ENCODE measurements at regions not wholly inside any gene's neighbourhood (a gene's known extent, or its start where the extent isn't known, plus 50 kb on each side); places are given as distances from the start of the nearest gene placed in this dataset.

DNA sequence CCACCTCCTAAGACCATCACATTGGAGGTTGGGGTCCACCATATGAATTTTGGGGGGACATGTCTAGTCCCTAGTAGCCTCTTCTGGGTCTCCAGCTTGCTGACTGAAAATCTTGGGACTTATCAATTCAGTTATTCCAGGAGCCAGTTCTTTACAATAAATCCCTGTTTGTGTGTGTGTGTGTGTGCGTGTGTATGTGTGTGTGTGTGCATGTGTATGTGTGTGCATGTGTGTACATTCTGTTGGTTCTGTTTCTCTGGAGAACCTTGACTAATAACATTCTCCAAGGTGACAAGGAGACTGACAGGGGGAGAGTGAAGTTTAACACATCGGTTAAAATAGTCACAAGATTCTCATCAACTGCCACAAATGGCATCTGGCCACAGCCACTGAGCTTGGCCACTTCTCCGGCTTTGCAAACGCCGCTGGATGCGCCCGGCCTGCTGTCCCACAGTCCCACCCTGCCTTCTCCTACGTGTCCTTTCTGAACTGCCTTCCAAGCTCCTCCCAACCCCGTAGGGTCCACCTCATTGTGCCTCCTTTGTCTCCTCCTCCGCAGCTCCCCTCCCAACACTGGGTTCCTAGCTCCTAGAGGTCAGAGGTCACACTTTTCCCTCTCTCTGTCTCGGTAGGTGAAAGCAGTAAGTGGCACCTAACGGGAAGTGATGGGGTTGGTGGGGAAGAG, 88.1 kb upstream of the DIO3 start:
- Histone ChIP-seq H3K9me2 (no peaks in the 10 kb centered on the region), H4K20me1 (ENCODE audit: insufficient read depth) (no peaks in the 10 kb centered on the region), H3K27ac (ENCODE audit: low read depth in 2 of 2, low read length in 1 of 2) (no peak overlapping the region), H3K27me3 (ENCODE audit: insufficient read depth) (no peaks in the 10 kb centered on the region), H3K4me1 (ENCODE audit: control insufficient read depth in 1 of 2, insufficient read depth in 2 of 2, low read depth in 1 of 2, low read length in 1 of 2) (peaks cover 0 to 19% of the 10 kb centered on the region in 2 experiments; a peak in 1 of 4 replicates), H3K9ac (no peak overlapping the region), H3F3A (replicated peaks; ENCODE audit: insufficient read depth) (no peaks in the 10 kb centered on the region), H3K4me2 (no peak overlapping the region), H3K36me3 (replicated peaks in 1 of 2; ENCODE audit: control insufficient read depth in 1 of 2, insufficient read depth in 2 of 2, low read length in 1 of 2) (no peaks in the 10 kb centered on the region), H3K79me2 (ENCODE audit: insufficient read depth) (no peaks in the 10 kb centered on the region), H3K9me3 (no peaks in the 10 kb centered on the region), H3K4me3 (ENCODE audit: low read depth in 2 of 2, low read length in 1 of 2) (no peak overlapping the region), H2AFZ (ENCODE audit: low read depth) (no peak overlapping the region)
- ChIA-PET POLR2A (no interaction called here), CTCF (interaction anchor here (0.6 kb wide), 1 partner anchor 1141 kb away, joined by 5 read pairs; no protein-coding TSS in a partner anchor)
- TF ChIP-seq FOXM1 (IDR thresholded peaks at IDR 0.05; ENCODE audit: low read depth) (no peak), RCOR1 (IDR thresholded peaks at IDR 0.05; ENCODE audit: low read length) (no peak), GATA2 (CRISPR knock-in tag; IDR thresholded peaks at IDR 0.05) (no peak), TEAD4 (IDR thresholded peaks at IDR 0.05; ENCODE audit: borderline replicate concordance, insufficient read depth) (no peak), NFIC (IDR thresholded peaks at IDR 0.05; ENCODE audit: borderline replicate concordance) (no peak), NRF1 (IDR thresholded peaks at IDR 0.05; ENCODE audit: low read depth, low read length) (no peak), TCF12 (IDR thresholded peaks at IDR 0.05) (no peak), SIN3A (IDR thresholded peaks at IDR 0.05; ENCODE audit: borderline replicate concordance, low read depth, low read length) (no peak), POLR2AphosphoS5 (IDR thresholded peaks at IDR 0.05; ENCODE audit: low read depth, low read length) (no peak), RAD21 (IDR thresholded peaks at IDR 0.05; ENCODE audit: low read length) (no peak), FOSL2 (IDR thresholded peaks at IDR 0.05; ENCODE audit: borderline replicate concordance, low read depth) (no peak), MEF2A (IDR thresholded peaks at IDR 0.05; ENCODE audit: borderline replicate concordance, low read depth) (no peak)
- TF ChIP-seq, protein P1, sequence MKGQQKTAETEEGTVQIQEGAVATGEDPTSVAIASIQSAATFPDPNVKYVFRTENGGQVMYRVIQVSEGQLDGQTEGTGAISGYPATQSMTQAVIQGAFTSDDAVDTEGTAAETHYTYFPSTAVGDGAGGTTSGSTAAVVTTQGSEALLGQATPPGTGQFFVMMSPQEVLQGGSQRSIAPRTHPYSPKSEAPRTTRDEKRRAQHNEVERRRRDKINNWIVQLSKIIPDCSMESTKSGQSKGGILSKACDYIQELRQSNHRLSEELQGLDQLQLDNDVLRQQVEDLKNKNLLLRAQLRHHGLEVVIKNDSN (IDR thresholded peaks at IDR 0.05; ENCODE audit: borderline replicate concordance, low read depth), result no peak
- TF ChIP-seq, protein P2, sequence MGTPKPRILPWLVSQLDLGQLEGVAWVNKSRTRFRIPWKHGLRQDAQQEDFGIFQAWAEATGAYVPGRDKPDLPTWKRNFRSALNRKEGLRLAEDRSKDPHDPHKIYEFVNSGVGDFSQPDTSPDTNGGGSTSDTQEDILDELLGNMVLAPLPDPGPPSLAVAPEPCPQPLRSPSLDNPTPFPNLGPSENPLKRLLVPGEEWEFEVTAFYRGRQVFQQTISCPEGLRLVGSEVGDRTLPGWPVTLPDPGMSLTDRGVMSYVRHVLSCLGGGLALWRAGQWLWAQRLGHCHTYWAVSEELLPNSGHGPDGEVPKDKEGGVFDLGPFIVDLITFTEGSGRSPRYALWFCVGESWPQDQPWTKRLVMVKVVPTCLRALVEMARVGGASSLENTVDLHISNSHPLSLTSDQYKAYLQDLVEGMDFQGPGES (IDR thresholded peaks at IDR 0.05; ENCODE audit: low read depth, low read length), result no peak
- TF ChIP-seq, protein P3, sequence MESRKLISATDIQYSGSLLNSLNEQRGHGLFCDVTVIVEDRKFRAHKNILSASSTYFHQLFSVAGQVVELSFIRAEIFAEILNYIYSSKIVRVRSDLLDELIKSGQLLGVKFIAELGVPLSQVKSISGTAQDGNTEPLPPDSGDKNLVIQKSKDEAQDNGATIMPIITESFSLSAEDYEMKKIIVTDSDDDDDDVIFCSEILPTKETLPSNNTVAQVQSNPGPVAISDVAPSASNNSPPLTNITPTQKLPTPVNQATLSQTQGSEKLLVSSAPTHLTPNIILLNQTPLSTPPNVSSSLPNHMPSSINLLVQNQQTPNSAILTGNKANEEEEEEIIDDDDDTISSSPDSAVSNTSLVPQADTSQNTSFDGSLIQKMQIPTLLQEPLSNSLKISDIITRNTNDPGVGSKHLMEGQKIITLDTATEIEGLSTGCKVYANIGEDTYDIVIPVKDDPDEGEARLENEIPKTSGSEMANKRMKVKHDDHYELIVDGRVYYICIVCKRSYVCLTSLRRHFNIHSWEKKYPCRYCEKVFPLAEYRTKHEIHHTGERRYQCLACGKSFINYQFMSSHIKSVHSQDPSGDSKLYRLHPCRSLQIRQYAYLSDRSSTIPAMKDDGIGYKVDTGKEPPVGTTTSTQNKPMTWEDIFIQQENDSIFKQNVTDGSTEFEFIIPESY (IDR thresholded peaks at IDR 0.05; ENCODE audit: borderline replicate concordance, low read depth), result no peak
- 49% methylated on average over 9 of the region's 12 CpGs for WGBS (ENCODE audit: low lambda C conversion rate)
- no peak for DNase-seq

Measured in SK-N-SH (cell line).